Peyer's patch (tissue), 4 donors: ENCODE measurements at regions not wholly inside any gene's neighbourhood (a gene's known extent, or its start where the extent isn't known, plus 50 kb on each side); places are given as distances from the start of the nearest gene placed in this dataset.

Source experiments
- CTCF ChIP-seq, 6 experiments: fragments of 450-650 bp in 4 of 6; fragments of 200-600 bp in 2 of 6; sonication (generic) in 1 of 6; IDR thresholded peaks; one replicate each; pipeline ENCODE4 v1.5.1; 2017 to 2019; ENCODE audit warnings: antibody characterized with exemption in 6 of 6, mild to moderate bottlenecking in 3 of 6, moderate library complexity in 1 of 6
- POLR2A ChIP-seq, 2 donors: fragments of 450-650 bp; IDR thresholded peaks; one replicate each; pipeline ENCODE4 v1.5.1; 2017; ENCODE audit warnings: antibody characterized with exemption in 2 of 2, mild to moderate bottlenecking in 2 of 2, moderate library complexity in 2 of 2

GRCh38 chr5:152246401-152246800, 158.7 kb downstream of the NMUR2 start:
- TF ChIP-seq CTCF (IDR thresholded peaks at IDR 0.05) = no peak
- TF ChIP-seq POLR2A (IDR thresholded peaks at IDR 0.05) = no peak
